MV-4-11 (cell line): ENCODE measurements at regions not wholly inside any gene's neighbourhood (a gene's known extent, or its start where the extent isn't known, plus 50 kb on each side); places are given as distances from the start of the nearest gene placed in this dataset.

Source experiments
- DNase-seq: peaks from one replicate; lab custom pipeline; 2025; lab: John Stamatoyannopoulos, UW

GRCh38 chr3:86282106-86282787 is 708.7 kb downstream of the VGLL3 start:
- no peak for DNase-seq

- DNase-seq: no peak
Measured at GRCh38 chr3:86269364-86270155, 721.4 kb downstream of the VGLL3 start.

GRCh38 chr3:86257955-86258641 is 732.9 kb downstream of the VGLL3 start:
- DNase-seq: no peak

GRCh38 chr3:86254480-86254879 is 736.5 kb downstream of the VGLL3 start:
- no peak for DNase-seq

GRCh38 chr3:86251781-86252180 is 739.2 kb downstream of the VGLL3 start:
- no peak for DNase-seq

GRCh38 chr3:86249833-86250232 is 741.1 kb downstream of the VGLL3 start:
- DNase-seq: no peak

GRCh38 chr3:86245360-86245759 is 745.6 kb downstream of the VGLL3 start:
- no peak for DNase-seq

GRCh38 chr3:86244905-86245304 is 746.0 kb downstream of the VGLL3 start:
- DNase-seq: no peak

- no peak for DNase-seq
Measured at GRCh38 chr3:86239946-86240345, 751.0 kb downstream of the VGLL3 start.

- no peak for DNase-seq
Measured at GRCh38 chr3:86234506-86235254, 756.3 kb downstream of the VGLL3 start.

- DNase-seq: no peak
Measured at GRCh38 chr3:86230762-86231161, 760.2 kb downstream of the VGLL3 start.

- DNase-seq: no peak
Measured at GRCh38 chr3:86229775-86230094, 761.2 kb downstream of the VGLL3 start.

GRCh38 chr3:86229086-86229774 is 761.7 kb downstream of the VGLL3 start:
- no peak for DNase-seq

GRCh38 chr3:86228101-86228500 is 762.8 kb downstream of the VGLL3 start:
- DNase-seq: no peak

- no peak for DNase-seq
Measured at GRCh38 chr3:86225461-86225860, 765.5 kb downstream of the VGLL3 start.

GRCh38 chr3:86221601-86222000 is 769.3 kb downstream of the VGLL3 start:
- no peak for DNase-seq

- DNase-seq: no peak
Measured at GRCh38 chr3:86208772-86209171, 782.2 kb downstream of the VGLL3 start.

- no peak for DNase-seq
Measured at GRCh38 chr3:86182606-86183005, 808.3 kb downstream of the VGLL3 start.

- DNase-seq: no peak
Measured at GRCh38 chr3:86180696-86181095, 810.3 kb downstream of the VGLL3 start.

GRCh38 chr3:86178095-86178494 is 812.9 kb downstream of the VGLL3 start:
- DNase-seq: no peak

- no peak for DNase-seq
Measured at GRCh38 chr3:86176445-86176784, 814.5 kb downstream of the VGLL3 start.
